Esophagus mucosa (tissue), 1 donor: ENCODE measurements at regions not wholly inside any gene's neighbourhood (a gene's known extent, or its start where the extent isn't known, plus 50 kb on each side); places are given as distances from the start of the nearest gene placed in this dataset.

ENCODE experiments used
- ATAC-seq: fragments of 200-7000 bp; cut with Tn5 transposase; one replicate; pipeline ENCODE4 v1.9.1; 2020
- donor health status: DM: yes; HTN: yes; CAD: no.

GRCh38 chr4:62429297-62429696, 1229.2 kb downstream of the ADGRL3 start:
- ATAC-seq, result no peak

GRCh38 chr4:62415256-62415655, 1215.1 kb downstream of the ADGRL3 start:
- ATAC-seq, result no peak

- ATAC-seq, result no peak
These were observed 1214.4 kb downstream of the ADGRL3 start for GRCh38 chr4:62414563-62414962.

- no peak for ATAC-seq
These were observed 1210.4 kb downstream of the ADGRL3 start for GRCh38 chr4:62410371-62411003.

- no peak for ATAC-seq
These were observed 1208.3 kb downstream of the ADGRL3 start for GRCh38 chr4:62408454-62408853.

- ATAC-seq, result no peak
These were observed 1207.4 kb downstream of the ADGRL3 start for GRCh38 chr4:62407534-62407933.

- ATAC-seq, result no peak
These were observed 1202.1 kb downstream of the ADGRL3 start for GRCh38 chr4:62402088-62402806.

- no peak for ATAC-seq
These were observed 1199.1 kb downstream of the ADGRL3 start for GRCh38 chr4:62399242-62399641.

- ATAC-seq, result no peak
These were observed 1198.2 kb downstream of the ADGRL3 start for GRCh38 chr4:62398318-62398717.

- ATAC-seq, result no peak
These were observed 1194.6 kb downstream of the ADGRL3 start for GRCh38 chr4:62394766-62395165.

GRCh38 chr4:62387808-62388207, 1187.7 kb downstream of the ADGRL3 start:
- no peak for ATAC-seq

GRCh38 chr4:62377700-62378099, 1177.6 kb downstream of the ADGRL3 start:
- no peak for ATAC-seq

GRCh38 chr4:62377245-62377644, 1177.1 kb downstream of the ADGRL3 start:
- ATAC-seq, result no peak

- ATAC-seq, result no peak
These were observed 1166.8 kb downstream of the ADGRL3 start for GRCh38 chr4:62366939-62367338.

- no peak for ATAC-seq
These were observed 1160.0 kb downstream of the ADGRL3 start for GRCh38 chr4:62360156-62360545.

GRCh38 chr4:62359441-62360155, 1159.5 kb downstream of the ADGRL3 start:
- ATAC-seq, result no peak

- no peak for ATAC-seq
These were observed 1144.8 kb downstream of the ADGRL3 start for GRCh38 chr4:62344915-62345314.

GRCh38 chr4:62344474-62344873, 1144.3 kb downstream of the ADGRL3 start:
- ATAC-seq, result no peak

GRCh38 chr4:62342346-62342745, 1142.2 kb downstream of the ADGRL3 start:
- no peak for ATAC-seq

GRCh38 chr4:62328526-62328925, 1128.4 kb downstream of the ADGRL3 start:
- ATAC-seq, result no peak

GRCh38 chr4:62327612-62328297, 1127.6 kb downstream of the ADGRL3 start:
- no peak for ATAC-seq

GRCh38 chr4:62324215-62324614, 1124.1 kb downstream of the ADGRL3 start:
- ATAC-seq, result no peak

- no peak for ATAC-seq
These were observed 1120.5 kb downstream of the ADGRL3 start for GRCh38 chr4:62320612-62321011.
